ENCODE measurements at regions not wholly inside any gene's neighbourhood (a gene's known extent, or its start where the extent isn't known, plus 50 kb on each side); places are given as distances from the start of the nearest gene placed in this dataset.
A peak's percentile ranks its signal among the peaks of the same experiment; 100 is the strongest.
"Not testable (repeated sequence)": the region's sequence is repeated elsewhere in the genome, so short reads cannot be mapped to it uniquely, and the experiment has no call there.

DNA sequence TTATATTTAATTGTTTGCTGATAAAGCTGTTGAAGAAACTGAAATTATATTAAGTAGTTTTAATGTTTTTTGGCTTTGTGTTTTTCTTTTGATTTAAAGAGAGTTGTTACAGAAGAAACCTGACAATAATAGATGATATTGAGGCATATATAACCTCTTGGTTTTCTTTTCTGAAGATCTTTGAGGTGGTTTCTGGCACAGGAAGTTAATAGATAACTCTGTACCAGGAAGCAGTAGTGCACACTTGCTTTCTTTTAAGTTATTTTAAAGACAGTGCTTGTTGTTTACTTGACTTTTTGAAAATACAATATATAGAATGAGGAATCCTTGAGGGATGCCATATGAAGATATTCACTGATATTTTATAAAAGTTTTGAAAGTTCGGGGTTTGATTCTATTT lies 209.0 kb upstream of the FBXO33 start:
- no peak for DNase-seq (ENCODE audit: low read depth in 4 of 4, low spot score in 3 of 4)

DNA sequence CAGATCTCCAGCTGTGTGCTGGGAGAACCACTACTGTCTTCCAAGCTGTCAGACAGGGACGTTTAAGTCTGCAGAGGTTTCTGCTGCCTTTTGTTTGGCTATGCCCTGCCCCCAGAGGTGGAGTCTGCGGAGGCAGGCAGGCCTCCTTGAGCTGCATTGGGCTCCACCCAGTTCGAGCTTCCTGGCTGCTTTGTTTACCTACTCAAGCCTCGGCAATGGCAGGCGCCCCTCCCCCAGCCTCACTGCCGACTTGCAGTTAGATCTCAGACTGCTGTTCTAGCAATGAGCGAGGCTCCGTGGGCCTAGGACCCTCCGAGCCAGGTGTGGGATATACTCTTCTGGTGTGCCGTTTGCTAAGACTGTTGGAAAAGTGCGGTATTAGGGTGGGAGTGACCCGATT lies 206.8 kb upstream of the FBXO33 start:
- not testable (repeated sequence) for DNase-seq (ENCODE audit: low read depth in 4 of 4, low spot score in 3 of 4)

DNA sequence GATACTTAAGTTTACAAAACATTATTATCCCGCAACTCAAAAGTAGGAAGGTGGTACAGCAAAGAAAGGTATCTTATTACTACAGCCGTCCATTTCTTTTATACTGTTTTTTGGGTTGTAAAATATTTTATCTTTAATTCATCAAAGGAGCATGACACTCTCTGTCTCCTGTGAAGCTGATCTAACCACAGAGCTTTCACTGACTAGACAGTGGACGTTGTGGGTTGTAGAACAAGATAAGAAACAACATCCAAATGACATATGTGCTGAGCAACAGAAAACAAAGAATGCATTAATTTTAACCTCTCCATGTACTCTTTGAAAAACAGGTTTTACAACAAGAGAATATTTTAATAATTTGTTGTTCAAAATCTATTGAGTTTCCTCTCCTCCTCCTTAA lies 195.9 kb upstream of the FBXO33 start:
- DNase-seq (ENCODE audit: low read depth in 4 of 4, low spot score in 3 of 4), result no peak

DNA sequence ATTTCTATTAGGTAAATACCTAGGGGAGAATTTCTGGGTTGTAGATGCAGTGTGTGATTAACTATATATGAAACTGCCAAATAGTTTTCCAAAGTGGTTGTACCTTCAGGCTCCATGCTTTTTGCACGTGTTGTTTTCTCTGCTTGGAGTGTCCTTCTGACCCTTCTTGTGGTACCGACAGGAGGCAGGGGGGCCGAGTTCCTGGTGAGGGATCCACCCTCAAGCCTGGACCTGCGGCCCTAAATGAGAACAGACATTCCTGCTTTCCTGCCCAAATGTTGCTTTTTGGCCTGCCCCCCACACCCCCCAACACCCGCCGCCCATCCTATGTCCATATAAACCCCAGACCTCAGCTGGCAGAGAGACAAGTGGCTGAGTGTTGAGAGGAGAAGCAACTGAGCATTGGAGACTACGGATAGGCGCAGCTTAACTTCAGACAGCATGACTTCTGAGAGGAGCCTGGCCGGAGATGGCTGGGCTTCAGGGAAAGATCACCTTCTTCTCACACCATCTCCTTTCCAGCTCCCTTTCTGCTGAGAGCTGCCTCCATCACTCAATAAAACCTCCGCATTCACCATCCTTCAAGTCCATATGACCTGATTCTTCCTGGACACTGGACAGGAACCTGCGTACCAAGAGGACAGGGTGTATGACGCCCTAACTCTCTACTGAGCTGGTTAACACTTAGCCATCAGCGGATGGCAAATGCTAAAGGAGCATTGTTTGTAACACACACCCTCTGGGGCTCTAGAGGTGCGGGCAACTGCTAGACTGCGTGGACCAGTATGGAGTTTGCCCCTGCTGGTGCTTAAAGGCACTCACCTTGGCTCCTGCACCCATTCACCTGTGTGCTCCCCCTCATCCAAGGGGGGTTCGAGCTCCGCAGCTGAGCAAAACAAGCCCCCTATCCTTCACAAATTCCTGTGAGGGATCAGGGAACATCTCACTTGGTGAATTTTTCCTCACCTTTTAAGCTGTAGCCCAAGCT lies 194.7 kb upstream of the FBXO33 start:
- DNase-seq (ENCODE audit: low read depth in 4 of 4, low spot score in 3 of 4), result no peak

DNA sequence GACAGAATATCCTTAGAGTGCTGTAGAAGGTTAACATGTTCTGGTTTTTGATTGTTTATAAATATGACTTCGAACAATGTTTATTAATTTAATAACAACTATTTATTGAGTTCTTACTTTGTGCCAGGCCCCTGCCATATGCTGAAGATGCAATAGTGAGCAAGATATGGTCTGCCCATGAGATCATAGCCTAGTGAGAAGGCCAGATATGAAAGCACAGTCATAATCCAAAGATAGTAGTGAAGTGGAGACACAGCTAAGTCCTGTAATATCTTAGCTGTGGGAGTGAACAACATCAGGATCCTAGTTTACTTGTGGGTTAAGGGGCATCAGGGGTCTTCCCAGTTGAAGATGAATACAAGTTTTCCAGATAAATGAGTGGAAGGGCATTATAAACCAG lies 189.4 kb upstream of the FBXO33 start:
- no peak for DNase-seq (ENCODE audit: low read depth in 4 of 4, low spot score in 3 of 4)

DNA sequence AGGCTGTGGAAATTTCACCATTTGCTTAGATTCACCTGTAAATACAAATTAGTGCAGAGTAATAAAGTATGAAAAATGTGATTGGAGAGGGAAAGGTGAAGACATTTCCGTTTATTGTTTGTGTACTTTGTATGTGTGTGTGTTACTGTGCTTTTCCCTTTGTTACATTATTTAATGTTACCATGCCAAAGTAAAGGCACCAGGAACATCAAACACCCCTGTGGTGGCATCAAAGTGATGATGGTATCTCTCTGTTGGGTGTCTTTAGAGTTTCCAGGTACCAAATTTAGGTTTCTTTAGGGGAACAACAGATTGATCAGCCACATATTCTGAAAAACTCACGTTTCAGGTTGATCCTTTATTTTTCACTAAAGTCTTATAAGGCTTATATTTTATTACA lies 189.0 kb upstream of the FBXO33 start:
- DNase-seq (ENCODE audit: low read depth in 4 of 4, low spot score in 3 of 4), result no peak

DNA sequence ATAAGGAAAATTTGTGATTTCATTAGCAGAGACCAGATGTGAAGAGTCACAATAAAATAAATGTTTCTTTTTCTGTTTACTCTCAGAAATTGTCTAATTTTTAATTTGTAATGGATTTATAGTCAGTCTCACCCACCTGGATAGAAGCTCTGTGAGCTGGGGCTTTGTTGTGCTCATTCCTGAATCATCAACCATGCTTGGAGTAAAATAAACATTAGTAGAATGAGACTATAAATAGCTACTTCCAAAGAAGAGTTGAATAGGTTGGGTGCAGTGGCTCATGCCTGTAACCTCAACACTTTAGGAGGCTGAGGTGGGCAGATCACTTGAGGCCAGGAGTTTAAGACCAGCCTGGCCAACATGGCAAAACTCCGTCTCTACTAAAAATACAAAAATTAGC lies 185.3 kb upstream of the FBXO33 start:
- no peak for DNase-seq (ENCODE audit: low read depth in 4 of 4, low spot score in 3 of 4)

DNA sequence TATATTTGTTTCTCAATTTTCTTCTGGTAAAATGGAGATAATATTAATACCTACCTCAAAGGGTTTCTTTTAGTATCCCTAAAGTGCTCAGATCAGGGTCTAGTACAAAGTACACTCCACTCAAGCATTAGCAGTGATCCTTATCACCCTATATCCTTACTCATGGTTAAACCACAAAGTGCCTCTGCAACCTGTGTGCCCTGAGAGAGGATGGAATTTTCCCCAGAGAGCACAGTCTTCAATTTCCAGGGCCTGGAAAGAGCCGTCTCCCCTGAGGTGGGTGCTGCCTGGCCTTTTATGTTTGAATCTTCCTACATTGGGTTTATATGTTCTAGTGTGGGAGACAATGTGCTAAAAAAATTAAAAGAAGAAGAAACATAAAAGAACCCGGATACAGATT lies 183.1 kb upstream of the FBXO33 start:
- no peak for DNase-seq (ENCODE audit: low read depth in 4 of 4, low spot score in 3 of 4)

DNA sequence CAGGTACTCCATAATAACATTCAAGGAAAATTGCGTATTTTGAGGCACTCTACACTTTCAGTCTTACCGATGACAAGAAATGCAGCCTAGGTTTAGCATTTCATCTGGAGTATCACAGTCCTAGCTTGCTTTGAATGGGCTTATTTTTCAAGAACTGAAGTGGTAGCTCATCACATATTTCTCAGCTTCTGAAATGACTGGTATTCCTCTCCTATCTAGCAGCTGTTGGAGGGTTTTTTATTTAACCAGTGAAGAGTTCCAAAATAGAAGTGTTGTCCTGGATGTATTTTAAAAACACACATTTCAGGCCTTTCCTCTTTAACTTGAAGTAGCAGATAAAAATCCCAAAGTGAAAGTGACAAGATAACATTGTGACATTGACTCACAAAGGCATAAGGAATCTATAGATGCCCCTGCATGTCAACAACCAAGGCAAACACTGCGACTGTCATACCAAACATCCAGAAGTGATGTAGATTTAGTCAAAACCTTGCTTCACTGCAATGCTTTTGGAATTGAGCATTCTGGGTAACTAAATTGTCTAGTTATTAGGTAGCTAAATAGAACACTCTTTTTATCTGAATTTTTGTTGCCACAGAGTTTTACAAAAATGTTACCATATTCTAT lies 182.2 kb upstream of the FBXO33 start:
- no peak for DNase-seq (ENCODE audit: low read depth in 4 of 4, low spot score in 3 of 4)

DNA sequence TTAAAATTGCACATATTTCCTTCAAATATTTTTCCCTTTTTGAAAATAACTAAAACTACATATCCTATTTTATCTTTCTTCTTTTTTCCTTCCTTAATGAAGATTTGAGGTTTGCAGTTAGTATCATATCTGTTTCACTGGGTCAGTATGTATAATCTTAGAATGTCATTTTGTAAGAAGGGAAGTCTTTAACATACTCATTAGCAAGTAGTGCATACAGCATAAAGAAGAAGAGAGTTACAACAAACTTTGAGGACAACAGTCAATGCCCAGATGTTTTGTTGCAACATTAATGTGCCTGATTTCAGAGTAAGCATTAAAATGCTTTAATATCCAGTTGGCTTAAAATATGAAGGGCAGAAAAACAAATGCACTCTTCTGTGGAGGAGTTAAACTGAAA lies 176.9 kb upstream of the FBXO33 start:
- no peak for DNase-seq (ENCODE audit: low read depth in 4 of 4, low spot score in 3 of 4)

DNA sequence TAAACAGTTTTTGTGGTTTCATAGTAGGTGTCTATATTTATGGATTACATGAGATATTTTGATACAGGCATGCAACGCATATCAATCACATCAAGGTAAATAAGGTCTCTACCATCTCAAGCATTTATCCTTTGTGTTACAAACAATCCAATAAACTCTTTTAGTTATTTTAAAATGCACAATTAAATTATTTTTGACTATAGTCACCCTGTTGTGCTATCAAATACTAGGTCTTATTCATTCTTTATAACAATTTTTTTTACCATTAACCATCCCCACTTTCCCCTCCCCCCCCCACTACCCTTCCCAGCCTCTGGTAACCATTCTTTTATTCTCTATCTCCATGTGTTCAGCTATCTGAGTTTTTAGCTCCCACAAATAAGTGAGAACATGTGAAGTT lies 175.7 kb upstream of the FBXO33 start:
- DNase-seq (ENCODE audit: low read depth in 4 of 4, low spot score in 3 of 4), result no peak

DNA sequence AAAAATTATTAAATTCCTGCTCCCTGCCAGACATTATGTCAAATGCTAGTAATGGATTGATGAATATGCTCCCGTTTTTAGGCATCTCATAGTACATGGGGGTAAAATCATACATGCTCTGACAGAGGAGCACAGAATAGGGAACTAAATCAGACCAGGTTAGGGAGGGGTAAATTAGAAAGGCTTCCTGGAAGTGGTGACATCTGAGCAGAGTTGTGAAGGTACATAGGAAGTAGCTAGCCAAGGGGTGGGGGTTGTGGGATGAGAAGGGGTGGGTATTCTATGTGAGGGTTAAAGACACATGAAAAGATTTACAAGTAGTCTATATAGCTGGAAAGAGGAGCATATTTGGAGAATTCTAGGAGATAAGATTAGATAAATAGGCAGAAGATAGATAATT lies 171.7 kb upstream of the FBXO33 start:
- no peak for DNase-seq (ENCODE audit: low read depth in 4 of 4, low spot score in 3 of 4)

DNA sequence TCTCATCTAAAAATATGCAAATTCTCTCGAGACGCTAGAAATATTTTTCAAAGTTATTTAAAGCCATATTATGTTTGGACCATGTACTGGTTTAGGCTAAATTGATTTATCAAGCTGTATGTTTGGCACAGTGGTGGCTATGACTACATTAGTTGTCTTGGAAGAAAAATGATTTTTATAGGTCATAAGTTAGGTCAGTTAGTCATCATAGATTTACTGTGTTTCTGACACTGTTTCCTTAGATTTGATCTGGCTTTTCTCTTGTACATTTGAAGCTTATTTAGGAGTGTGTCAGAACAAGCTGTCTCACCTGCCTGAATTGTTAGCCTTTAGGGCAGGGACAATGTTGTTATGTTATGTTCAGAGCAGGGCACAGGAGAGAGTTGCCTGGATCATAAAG lies 161.1 kb upstream of the FBXO33 start:
- DNase-seq (ENCODE audit: low read depth in 4 of 4, low spot score in 3 of 4), result no peak

DNA sequence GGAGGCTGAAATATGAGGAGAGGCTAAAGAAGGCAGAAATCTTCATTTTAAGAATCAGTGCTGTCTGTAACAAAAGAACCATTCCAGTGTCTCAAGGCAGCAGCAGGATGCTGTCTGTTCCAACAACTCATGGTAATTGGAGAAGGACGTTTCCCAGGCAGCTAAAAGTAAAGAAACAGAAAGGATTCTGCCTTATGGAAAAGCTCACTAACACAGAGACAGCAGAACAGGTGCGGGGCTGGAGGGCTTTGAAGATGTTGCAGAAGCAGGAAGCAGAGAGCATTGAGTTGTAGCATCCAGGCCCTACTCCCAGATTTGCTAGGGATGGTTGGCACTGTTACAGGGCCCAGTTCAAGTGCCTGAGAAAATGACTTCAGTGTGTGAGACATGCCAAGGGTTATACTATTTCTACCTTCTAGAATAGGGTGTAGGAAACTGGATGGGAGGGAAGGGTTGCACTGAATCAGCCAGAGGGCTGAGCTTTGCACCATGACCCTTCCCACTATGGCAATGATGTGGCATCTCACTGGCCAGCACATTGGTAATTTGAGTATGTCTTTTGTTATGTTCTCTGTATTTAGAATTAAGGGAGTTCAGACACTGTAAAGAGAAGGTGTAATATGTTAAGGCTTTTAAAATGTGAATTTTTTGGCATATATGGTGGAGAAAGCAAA lies 160.0 kb upstream of the FBXO33 start:
- DNase-seq (ENCODE audit: low read depth in 4 of 4, low spot score in 3 of 4), result peak in 2 of 4 donors; percentile 12 to 36

DNA sequence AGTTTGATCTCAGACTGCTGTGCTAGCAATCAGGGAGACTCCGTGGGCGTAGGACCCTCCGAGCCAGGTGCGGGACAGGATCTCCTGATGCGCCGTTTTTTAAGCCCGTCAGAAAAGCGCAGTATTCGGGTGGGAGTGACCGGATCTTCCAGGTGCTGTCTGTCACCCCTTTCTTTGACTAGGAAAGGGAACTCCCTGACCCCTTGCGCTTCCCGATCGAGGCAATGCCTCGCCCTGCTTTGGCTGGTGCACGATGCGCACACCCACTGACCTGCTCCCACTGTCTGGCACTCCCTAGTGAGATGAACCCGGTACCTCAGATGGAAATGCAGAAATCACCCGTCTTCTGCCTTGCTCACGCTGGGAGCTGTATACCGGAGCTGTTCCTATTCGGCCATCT lies 157.6 kb upstream of the FBXO33 start:
- DNase-seq (ENCODE audit: low read depth in 4 of 4, low spot score in 3 of 4), result not testable (repeated sequence)

DNA sequence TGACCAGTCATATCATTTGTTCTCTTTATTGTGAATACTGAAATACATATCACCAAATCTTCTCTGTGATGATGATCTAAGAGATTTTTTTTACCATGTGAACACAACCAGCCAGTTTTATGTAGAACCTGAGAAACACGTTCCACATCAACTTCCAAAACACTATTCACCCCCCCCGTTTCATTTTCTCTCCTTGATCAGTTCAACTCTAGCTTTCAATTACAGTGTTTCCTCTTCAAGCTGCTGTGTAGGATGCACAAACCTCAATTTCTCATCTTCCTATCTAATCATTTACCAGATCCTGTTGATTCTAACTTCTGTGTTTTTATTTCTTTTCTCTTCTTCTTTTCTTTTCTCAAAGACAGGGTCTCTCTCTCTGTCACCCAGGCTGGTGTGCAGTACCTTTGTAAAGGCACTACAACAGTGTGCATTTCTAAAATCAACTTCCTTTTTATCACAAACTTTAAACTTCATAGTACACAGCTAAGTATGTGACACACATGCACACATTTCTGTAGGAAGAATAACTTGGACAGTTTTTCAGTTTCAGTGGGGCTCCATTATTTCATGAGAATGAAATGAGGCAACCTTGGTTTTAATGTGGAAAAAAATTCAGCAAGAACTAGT lies 149.9 kb upstream of the FBXO33 start:
- no peak for DNase-seq (ENCODE audit: low read depth in 4 of 4, low spot score in 3 of 4)

DNA sequence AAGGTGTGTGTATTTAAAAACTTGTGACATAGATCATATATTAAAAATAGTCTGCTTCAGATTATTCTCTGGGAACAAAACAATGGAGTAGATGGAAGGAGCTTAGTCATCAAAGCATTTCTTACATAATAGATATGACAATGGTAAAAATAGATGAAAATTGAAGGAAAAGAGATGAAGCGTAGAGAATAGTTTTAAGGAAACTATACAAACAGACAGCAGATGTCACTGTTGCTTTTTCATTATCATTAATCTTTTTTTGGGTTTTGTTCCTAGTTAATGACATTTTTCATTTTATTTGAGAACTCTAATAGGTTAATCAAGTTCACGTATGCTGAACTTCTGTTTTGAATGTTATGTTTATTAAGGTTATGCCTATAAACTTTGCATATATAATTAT lies 149.2 kb upstream of the FBXO33 start:
- DNase-seq (ENCODE audit: low read depth in 4 of 4, low spot score in 3 of 4), result no peak

DNA sequence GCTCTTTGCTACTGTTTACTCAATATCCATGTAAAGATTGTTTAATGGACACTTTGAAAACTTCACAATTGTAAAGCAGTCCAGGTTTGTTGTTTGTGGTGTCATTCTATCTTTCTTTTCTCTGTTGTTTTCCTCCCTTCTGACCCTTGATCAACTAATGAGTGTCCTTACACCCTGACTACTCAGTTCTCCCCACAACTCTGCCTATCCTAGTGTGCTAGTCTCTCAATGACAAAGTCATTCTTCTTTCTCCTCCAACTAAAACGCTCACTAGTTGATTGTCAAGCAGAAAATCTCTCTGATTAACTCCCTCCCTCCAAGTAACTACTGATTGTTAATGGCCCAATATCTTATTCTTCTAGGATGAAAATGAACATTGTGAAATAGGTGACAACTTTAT lies 148.5 kb upstream of the FBXO33 start:
- DNase-seq (ENCODE audit: low read depth in 4 of 4, low spot score in 3 of 4), result no peak

DNA sequence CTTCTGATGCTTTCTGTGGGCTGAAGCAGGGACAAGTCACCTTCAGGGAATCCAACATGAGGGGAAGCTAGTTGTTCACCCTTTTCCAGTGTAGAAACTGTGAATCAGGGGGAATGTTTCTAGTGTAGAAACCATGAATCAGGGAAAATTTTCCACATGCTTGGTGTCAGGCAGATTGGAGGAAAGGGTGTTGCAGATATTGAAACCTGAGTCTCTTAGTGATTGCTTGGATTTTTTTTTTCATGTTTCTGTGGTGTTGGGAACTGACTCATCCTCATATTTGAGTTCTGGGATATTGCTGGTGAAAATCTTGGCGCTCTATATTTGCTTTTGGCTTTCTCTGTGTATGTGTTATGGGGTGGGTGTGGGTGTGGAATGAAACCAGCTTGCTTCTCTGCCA lies 144.5 kb upstream of the FBXO33 start:
- DNase-seq (ENCODE audit: low read depth in 4 of 4, low spot score in 3 of 4), result no peak

DNA sequence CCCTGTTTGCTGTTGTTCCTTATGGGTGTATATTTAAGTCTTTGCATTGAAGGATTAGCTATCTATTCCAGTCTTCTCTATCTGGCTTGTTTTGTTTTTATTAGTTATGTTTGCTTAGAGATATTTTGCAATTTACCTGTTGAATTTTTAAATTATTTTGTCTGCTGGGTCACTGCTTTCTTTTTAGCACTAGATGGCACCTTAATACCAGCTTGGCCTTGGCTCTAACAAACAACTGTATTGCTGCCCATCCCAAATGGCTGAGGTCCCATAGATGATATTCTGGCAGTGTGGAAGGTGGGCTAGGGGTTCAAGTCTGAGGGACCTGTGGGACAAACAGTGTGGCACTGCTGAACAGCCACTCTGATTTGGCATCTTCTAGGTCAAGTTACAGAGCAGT lies 144.0 kb upstream of the FBXO33 start:
- no peak for DNase-seq (ENCODE audit: low read depth in 4 of 4, low spot score in 3 of 4)
